ENCODE measurements at regions not wholly inside any gene's neighbourhood (a gene's known extent, or its start where the extent isn't known, plus 50 kb on each side); places are given as distances from the start of the nearest gene placed in this dataset.

- H3K27me3 Mint-ChIP-seq: no peaks in the 10 kb centered on the region
- intact Hi-C loops (cut with micrococcal nuclease): no loop called here
- no peaks in the 10 kb centered on the region for H3K36me3 Mint-ChIP-seq (ENCODE audit: low read depth)
- H3K4me1 Mint-ChIP-seq (ENCODE audit: low read depth): no peaks in the 10 kb centered on the region
- no peak overlapping the region for H3K4me3 Mint-ChIP-seq
- H3K27ac Mint-ChIP-seq: no peak overlapping the region
- no peaks in the 10 kb centered on the region for H3K9me3 Mint-ChIP-seq
Measured at GRCh38 chr2:64345998-64346397, 108.0 kb upstream of the LGALSL start.

GRCh38 chr2:64348386-64349130 is 105.4 kb upstream of the LGALSL start:
- no peak overlapping the region for H3K27ac Mint-ChIP-seq
- intact Hi-C loops (cut with micrococcal nuclease): no loop called here
- no peaks in the 10 kb centered on the region for H3K36me3 Mint-ChIP-seq (ENCODE audit: low read depth)

GRCh38 chr2:64349131-64349530 is 104.8 kb upstream of the LGALSL start:
- Mint-ChIP-seq H3K4me3 (no peak overlapping the region), H3K4me1 (ENCODE audit: low read depth) (no peaks in the 10 kb centered on the region), H3K27me3 (no peaks in the 10 kb centered on the region), H3K36me3 (ENCODE audit: low read depth) (no peaks in the 10 kb centered on the region), H3K27ac (no peak overlapping the region), H3K9me3 (no peaks in the 10 kb centered on the region)
- intact Hi-C loops (cut with micrococcal nuclease): no loop called here

More at GRCh38 chr2:64348386-64349130, 105.4 kb upstream of the LGALSL start:
- Mint-ChIP-seq H3K4me1 (ENCODE audit: low read depth) (no peaks in the 10 kb centered on the region), H3K27me3 (no peaks in the 10 kb centered on the region), H3K9me3 (no peaks in the 10 kb centered on the region), H3K4me3 (no peak overlapping the region)

- no peak overlapping the region for H3K4me3 Mint-ChIP-seq
- H3K4me1 Mint-ChIP-seq (ENCODE audit: low read depth): no peaks in the 10 kb centered on the region
- no peaks in the 10 kb centered on the region for H3K9me3 Mint-ChIP-seq
- peaks cover 12% of the 10 kb centered on the region for H3K27me3 Mint-ChIP-seq
- intact Hi-C loops (cut with micrococcal nuclease): no loop called here
- no peak overlapping the region for H3K27ac Mint-ChIP-seq
- no peaks in the 10 kb centered on the region for H3K36me3 Mint-ChIP-seq (ENCODE audit: low read depth)
Measured at GRCh38 chr2:64350996-64351395, 103.0 kb upstream of the LGALSL start.

GRCh38 chr2:64352292-64352691 is 101.7 kb upstream of the LGALSL start:
- Mint-ChIP-seq H3K27me3 (peaks cover 21% of the 10 kb centered on the region), H3K27ac (no peak overlapping the region), H3K36me3 (ENCODE audit: low read depth) (no peaks in the 10 kb centered on the region), H3K4me3 (no peak overlapping the region), H3K4me1 (ENCODE audit: low read depth) (no peaks in the 10 kb centered on the region), H3K9me3 (no peaks in the 10 kb centered on the region)
- intact Hi-C loops (cut with micrococcal nuclease): no loop called here

- no peak overlapping the region for H3K4me3 Mint-ChIP-seq
- H3K4me1 Mint-ChIP-seq (ENCODE audit: low read depth): peaks cover 6% of the 10 kb centered on the region
- H3K27me3 Mint-ChIP-seq: peaks cover 31% of the 10 kb centered on the region
- H3K27ac Mint-ChIP-seq: no peak overlapping the region
- intact Hi-C loops (cut with micrococcal nuclease): no loop called here
- no peaks in the 10 kb centered on the region for H3K36me3 Mint-ChIP-seq (ENCODE audit: low read depth)
- H3K9me3 Mint-ChIP-seq: no peaks in the 10 kb centered on the region
Measured at GRCh38 chr2:64354857-64355680, 98.9 kb upstream of the LGALSL start.

GRCh38 chr2:64356906-64357305 is 97.1 kb upstream of the LGALSL start:
- H3K27me3 Mint-ChIP-seq: peaks cover 38% of the 10 kb centered on the region
- intact Hi-C loops (cut with micrococcal nuclease): no loop called here
- no peaks in the 10 kb centered on the region for H3K9me3 Mint-ChIP-seq
- H3K4me3 Mint-ChIP-seq: no peak overlapping the region
- H3K4me1 Mint-ChIP-seq (ENCODE audit: low read depth): peaks cover 8% of the 10 kb centered on the region
- H3K27ac Mint-ChIP-seq: no peak overlapping the region
- H3K36me3 Mint-ChIP-seq (ENCODE audit: low read depth): no peaks in the 10 kb centered on the region

GRCh38 chr2:64359171-64359891 is 94.6 kb upstream of the LGALSL start:
- peaks cover 8% of the 10 kb centered on the region for H3K4me1 Mint-ChIP-seq (ENCODE audit: low read depth)
- peak overlapping the region; percentile 54 for H3K27ac Mint-ChIP-seq
- H3K4me3 Mint-ChIP-seq: no peak overlapping the region
- H3K9me3 Mint-ChIP-seq: no peaks in the 10 kb centered on the region
- peaks cover 38% of the 10 kb centered on the region for H3K27me3 Mint-ChIP-seq
- intact Hi-C loops (cut with micrococcal nuclease): no loop called here
- H3K36me3 Mint-ChIP-seq (ENCODE audit: low read depth): no peaks in the 10 kb centered on the region

GRCh38 chr2:64359892-64360657 is 93.9 kb upstream of the LGALSL start:
- H3K27me3 Mint-ChIP-seq: peaks cover 33% of the 10 kb centered on the region
- peaks cover 8% of the 10 kb centered on the region for H3K4me1 Mint-ChIP-seq (ENCODE audit: low read depth)
- H3K9me3 Mint-ChIP-seq: no peaks in the 10 kb centered on the region
- H3K36me3 Mint-ChIP-seq (ENCODE audit: low read depth): no peaks in the 10 kb centered on the region
- H3K4me3 Mint-ChIP-seq: no peak overlapping the region
- intact Hi-C loops (cut with micrococcal nuclease): no loop called here
- peak overlapping the region; percentile 54 for H3K27ac Mint-ChIP-seq

GRCh38 chr2:64361151-64361938 is 92.6 kb upstream of the LGALSL start:
- no peaks in the 10 kb centered on the region for H3K9me3 Mint-ChIP-seq
- H3K4me3 Mint-ChIP-seq: no peak overlapping the region
- H3K27me3 Mint-ChIP-seq: peaks cover 24% of the 10 kb centered on the region
- intact Hi-C loops (cut with micrococcal nuclease): no loop called here
- peaks cover 8% of the 10 kb centered on the region for H3K4me1 Mint-ChIP-seq (ENCODE audit: low read depth)
- no peaks in the 10 kb centered on the region for H3K36me3 Mint-ChIP-seq (ENCODE audit: low read depth)
- no peak overlapping the region for H3K27ac Mint-ChIP-seq

- Mint-ChIP-seq H3K36me3 (ENCODE audit: low read depth) (no peaks in the 10 kb centered on the region), H3K4me1 (ENCODE audit: low read depth) (peaks cover 8% of the 10 kb centered on the region), H3K27ac (no peak overlapping the region), H3K4me3 (no peak overlapping the region), H3K9me3 (no peaks in the 10 kb centered on the region), H3K27me3 (peaks cover 14% of the 10 kb centered on the region)
- intact Hi-C loops (cut with micrococcal nuclease): no loop called here
Measured at GRCh38 chr2:64362562-64363026, 91.4 kb upstream of the LGALSL start.

- H3K27ac Mint-ChIP-seq: no peak overlapping the region
- intact Hi-C loops (cut with micrococcal nuclease): no loop called here
- H3K36me3 Mint-ChIP-seq (ENCODE audit: low read depth): no peaks in the 10 kb centered on the region
- H3K27me3 Mint-ChIP-seq: peaks cover 12% of the 10 kb centered on the region
- no peaks in the 10 kb centered on the region for H3K9me3 Mint-ChIP-seq
- peaks cover 8% of the 10 kb centered on the region for H3K4me1 Mint-ChIP-seq (ENCODE audit: low read depth)
- no peak overlapping the region for H3K4me3 Mint-ChIP-seq
Measured at GRCh38 chr2:64363140-64363539, 90.8 kb upstream of the LGALSL start.

GRCh38 chr2:64363848-64364247 is 90.1 kb upstream of the LGALSL start:
- Mint-ChIP-seq H3K4me3 (no peak overlapping the region), H3K27me3 (peaks cover 10% of the 10 kb centered on the region), H3K27ac (no peak overlapping the region), H3K36me3 (ENCODE audit: low read depth) (no peaks in the 10 kb centered on the region), H3K9me3 (no peaks in the 10 kb centered on the region), H3K4me1 (ENCODE audit: low read depth) (peaks cover 8% of the 10 kb centered on the region)
- intact Hi-C loops (cut with micrococcal nuclease): no loop called here
